ENCODE measurements at regions not wholly inside any gene's neighbourhood (a gene's known extent, or its start where the extent isn't known, plus 50 kb on each side); places are given as distances from the start of the nearest gene placed in this dataset.

DNA sequence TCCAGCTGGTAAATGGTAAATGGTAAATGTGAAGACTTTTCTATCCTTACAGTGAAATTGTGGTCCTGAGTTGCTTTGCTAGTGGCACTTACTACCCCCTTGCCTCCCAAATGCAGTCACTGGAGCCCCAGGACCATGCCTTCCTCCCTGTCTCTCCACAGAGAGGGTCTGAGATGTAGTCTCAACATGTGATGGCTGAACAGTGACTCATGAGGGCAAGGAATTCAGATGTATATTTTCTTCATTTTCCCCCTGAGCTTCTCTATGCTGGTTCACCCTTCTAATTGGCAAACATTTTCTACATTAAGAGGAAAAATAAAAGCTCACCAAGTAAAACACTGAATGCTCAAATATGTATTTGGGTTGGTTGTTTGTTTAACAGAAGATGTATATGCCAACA lies 232.0 kb downstream of the SH3BP4 start:
- no peak for TF ChIP-seq CTCF (IDR thresholded peaks at IDR 0.05)
- no peak for TF ChIP-seq EP300 (IDR thresholded peaks at IDR 0.05; ENCODE audit: low read depth)
